ENCODE measurements at regions not wholly inside any gene's neighbourhood (a gene's known extent, or its start where the extent isn't known, plus 50 kb on each side); places are given as distances from the start of the nearest gene placed in this dataset.

DNA sequence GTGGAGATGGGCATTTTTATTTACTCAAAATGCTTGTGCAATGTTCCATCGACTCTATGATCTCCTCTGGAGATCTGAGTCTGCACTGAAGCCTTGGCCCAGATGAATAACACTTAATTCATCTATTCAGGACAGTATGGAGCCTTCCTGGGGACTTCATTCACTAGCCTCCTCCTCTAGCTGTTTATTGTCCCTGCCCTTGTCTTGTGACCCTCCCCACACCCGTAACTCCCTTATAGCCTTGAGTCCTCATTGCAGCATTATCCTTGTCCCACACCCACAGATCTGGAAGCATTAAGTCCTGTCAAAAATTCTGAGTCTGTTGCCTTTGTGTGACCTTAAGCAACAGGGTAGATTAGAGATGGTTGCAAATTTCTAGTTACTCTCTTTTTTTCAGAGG is 138.3 kb upstream of the LMO4 start:
- no peak for DNase-seq (ENCODE audit: low read depth)
- in situ Hi-C loops (cut with HindIII; ENCODE audit: low sequenced_read_pairs), result no loop called here

DNA sequence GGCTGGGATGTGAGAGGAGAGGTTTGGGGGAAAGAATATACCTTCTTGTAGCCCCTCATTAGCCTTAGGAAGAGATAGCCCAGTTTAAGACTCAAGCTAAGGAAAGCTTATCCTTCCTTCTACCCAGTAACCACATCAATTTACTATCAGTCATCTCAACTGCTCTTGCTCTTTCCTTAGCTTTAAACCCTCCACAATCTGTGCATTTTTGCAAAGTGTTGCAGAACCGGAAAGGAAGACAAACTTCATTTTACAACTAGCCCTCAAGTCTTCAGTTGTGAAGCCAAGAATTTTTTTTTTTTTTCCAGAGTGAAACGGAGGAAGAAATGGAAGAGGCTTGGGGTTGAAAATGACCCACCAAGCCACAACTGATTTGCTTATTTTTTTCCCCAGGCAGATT is 137.0 kb upstream of the LMO4 start:
- no peak overlapping the region for H3K4me3 ChIP-seq (ENCODE audit: low read depth, low read length)
- in situ Hi-C loops (cut with HindIII; ENCODE audit: low sequenced_read_pairs), result no loop called here
- TF ChIP-seq, protein P1, sequence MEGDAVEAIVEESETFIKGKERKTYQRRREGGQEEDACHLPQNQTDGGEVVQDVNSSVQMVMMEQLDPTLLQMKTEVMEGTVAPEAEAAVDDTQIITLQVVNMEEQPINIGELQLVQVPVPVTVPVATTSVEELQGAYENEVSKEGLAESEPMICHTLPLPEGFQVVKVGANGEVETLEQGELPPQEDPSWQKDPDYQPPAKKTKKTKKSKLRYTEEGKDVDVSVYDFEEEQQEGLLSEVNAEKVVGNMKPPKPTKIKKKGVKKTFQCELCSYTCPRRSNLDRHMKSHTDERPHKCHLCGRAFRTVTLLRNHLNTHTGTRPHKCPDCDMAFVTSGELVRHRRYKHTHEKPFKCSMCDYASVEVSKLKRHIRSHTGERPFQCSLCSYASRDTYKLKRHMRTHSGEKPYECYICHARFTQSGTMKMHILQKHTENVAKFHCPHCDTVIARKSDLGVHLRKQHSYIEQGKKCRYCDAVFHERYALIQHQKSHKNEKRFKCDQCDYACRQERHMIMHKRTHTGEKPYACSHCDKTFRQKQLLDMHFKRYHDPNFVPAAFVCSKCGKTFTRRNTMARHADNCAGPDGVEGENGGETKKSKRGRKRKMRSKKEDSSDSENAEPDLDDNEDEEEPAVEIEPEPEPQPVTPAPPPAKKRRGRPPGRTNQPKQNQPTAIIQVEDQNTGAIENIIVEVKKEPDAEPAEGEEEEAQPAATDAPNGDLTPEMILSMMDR (IDR thresholded peaks at IDR 0.05; ENCODE audit: low read depth, low read length, missing control alignments), result no peak
- DNase-seq (ENCODE audit: low read depth), result no peak

More for the DNA sequence above, 138.3 kb upstream of the LMO4 start:
- H3K4me3 ChIP-seq (ENCODE audit: low read depth, low read length), result no peak overlapping the region
- TF ChIP-seq, protein P1 (IDR thresholded peaks at IDR 0.05; ENCODE audit: low read depth, low read length, missing control alignments), result no peak

DNA sequence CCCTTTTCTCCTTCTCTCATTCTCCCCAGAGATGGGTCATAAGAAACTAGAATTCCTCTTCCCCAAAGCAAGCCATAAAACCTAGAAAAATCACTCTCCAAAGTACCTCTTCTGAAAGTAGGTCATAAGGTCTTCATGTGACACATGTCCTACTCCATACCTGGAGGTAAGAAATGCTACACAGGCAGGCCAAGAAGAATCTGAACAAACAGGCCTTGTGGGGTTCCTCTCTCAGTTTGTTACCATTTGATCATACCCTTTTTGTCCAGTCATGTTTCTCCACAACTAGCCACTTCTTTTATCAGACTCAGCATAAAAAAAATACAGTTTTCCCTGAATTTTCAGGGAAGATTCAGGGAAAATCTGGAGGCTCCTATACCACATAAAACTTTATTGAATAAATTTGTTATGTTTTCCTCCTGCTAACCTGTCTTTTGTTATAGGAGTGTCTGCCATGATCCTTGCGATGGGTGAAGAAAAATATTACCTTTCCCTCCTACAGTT is 134.4 kb upstream of the LMO4 start:
- no peak for DNase-seq (ENCODE audit: low read depth)
- TF ChIP-seq, protein P1 (IDR thresholded peaks at IDR 0.05; ENCODE audit: low read depth, low read length, missing control alignments), result no peak
- no peak overlapping the region for H3K4me3 ChIP-seq (ENCODE audit: low read depth, low read length)
- in situ Hi-C loops (cut with HindIII; ENCODE audit: low sequenced_read_pairs), result no loop called here

DNA sequence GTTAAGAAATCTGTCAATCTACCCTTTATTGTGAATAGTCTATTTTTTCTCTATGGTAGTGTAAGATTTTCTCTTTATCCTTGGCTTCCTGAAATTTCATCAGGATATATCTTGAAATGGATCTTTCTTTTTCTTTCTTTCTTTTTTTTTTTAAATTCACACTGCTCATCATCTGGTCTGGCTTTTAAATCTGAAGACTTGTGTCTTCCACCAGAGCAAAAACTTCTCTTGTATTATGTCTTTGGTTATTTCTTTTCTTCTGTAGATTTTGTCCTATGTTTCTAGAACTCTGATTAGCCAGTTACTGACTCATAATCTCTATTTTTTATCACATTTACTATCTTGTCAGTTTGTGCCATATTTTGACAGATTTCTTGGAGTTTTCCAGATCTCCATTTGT is 133.8 kb upstream of the LMO4 start:
- in situ Hi-C loops (cut with HindIII; ENCODE audit: low sequenced_read_pairs), result no loop called here
- no peak overlapping the region for H3K4me3 ChIP-seq (ENCODE audit: low read depth, low read length)
- TF ChIP-seq, protein P1 (IDR thresholded peaks at IDR 0.05; ENCODE audit: low read depth, low read length, missing control alignments), result no peak
- DNase-seq (ENCODE audit: low read depth), result no peak

DNA sequence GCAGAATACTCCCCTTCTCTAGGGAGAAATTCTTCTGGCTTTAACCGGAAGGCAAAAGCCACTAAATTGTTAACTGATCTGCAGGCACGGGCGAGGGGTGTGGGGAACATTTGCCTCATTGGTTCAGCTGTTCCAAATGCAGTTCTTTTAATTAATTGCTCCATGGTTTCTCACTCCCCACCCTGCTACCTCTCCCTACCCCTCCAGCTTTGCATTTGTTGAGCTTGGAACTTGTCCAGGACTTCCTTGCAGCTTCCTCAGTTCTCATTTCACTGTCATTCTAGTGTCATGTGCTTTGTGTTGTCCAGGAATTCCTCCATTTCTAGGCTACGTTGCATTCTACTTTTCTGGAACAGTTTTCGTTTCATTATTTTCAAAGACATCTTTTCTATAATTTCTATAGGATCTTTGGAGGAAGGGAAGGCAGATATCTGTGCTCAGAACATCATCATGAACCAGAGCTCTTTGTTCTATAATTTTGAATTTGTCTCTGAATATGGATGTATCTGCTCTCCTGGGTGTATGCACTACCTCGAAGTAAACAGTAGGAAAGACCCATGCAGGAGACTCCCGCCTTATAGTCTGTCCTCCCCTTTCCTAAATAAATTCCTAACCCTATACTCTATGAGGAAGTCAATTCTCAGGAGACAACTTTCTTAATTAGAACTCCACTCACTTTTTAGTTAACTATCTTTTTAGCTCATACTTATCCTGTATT is 132.4 kb upstream of the LMO4 start:
- in situ Hi-C loops (cut with HindIII; ENCODE audit: low sequenced_read_pairs), result no loop called here
- no peak for DNase-seq (ENCODE audit: low read depth)
- H3K4me3 ChIP-seq (ENCODE audit: low read depth, low read length), result no peak overlapping the region
- TF ChIP-seq, protein P1 (IDR thresholded peaks at IDR 0.05; ENCODE audit: low read depth, low read length, missing control alignments), result no peak

DNA sequence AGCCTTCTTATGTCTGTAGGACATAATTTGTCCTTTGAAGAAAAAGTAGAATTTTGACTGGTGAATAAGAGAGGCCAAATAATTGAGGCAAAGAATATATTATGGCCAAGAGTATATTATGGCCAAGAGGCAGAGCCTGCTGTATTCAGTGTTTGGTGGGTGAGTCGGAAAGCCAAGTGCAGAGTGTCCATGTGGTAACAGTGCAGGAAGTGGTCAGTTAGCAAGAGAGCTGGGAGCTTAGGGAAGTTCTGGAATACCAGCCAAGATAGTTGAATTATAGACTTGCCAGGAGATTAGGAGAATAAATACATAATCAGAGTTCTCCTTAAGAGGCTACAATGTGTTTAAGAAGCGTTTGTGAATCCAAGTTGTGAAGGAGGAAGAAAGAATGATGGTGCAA is 131.5 kb upstream of the LMO4 start:
- in situ Hi-C loops (cut with HindIII; ENCODE audit: low sequenced_read_pairs), result no loop called here
- TF ChIP-seq, protein P1 (IDR thresholded peaks at IDR 0.05; ENCODE audit: low read depth, low read length, missing control alignments), result no peak
- H3K4me3 ChIP-seq (ENCODE audit: low read depth, low read length), result no peak overlapping the region
- peak; percentile 5 for DNase-seq (ENCODE audit: low read depth)

All from astrocyte of the cerebellum (primary cell).